NT2/D1 (cell line): ENCODE measurements at regions not wholly inside any gene's neighbourhood (a gene's known extent, or its start where the extent isn't known, plus 50 kb on each side); places are given as distances from the start of the nearest gene placed in this dataset.

Source experiments
- SUZ12 ChIP-seq: IDR thresholded peaks from 2 replicates; pipeline ENCODE4 v1.6.1; 2011; ENCODE audit not compliant: insufficient read length, insufficient read depth; ENCODE audit errors: extremely low read depth
- YY1 ChIP-seq: IDR thresholded peaks from 2 replicates; pipeline ENCODE4 v1.6.1; 2011; ENCODE audit not compliant: insufficient read length, insufficient read depth

GRCh38 chr5:123929055-123929474, 417.1 kb downstream of the CSNK1G3 start:
- TF ChIP-seq YY1 (no peak), SUZ12 (no peak)
